HG03097 (cell line): ENCODE measurements at regions not wholly inside any gene's neighbourhood (a gene's known extent, or its start where the extent isn't known, plus 50 kb on each side); places are given as distances from the start of the nearest gene placed in this dataset.
"Not testable (repeated sequence)": the region's sequence is repeated elsewhere in the genome, so short reads cannot be mapped to it uniquely, and the experiment has no call there.

ENCODE experiments used
- ATAC-seq: cut with Tn5 transposase; IDR thresholded peaks from one replicate; pipeline ENCODE4 v1.9.1; 2021; ENCODE audit not compliant: unreplicated experiment, low FRiP score

- no peak for ATAC-seq
Observed at GRCh38 chr6:92962846-92963245, 456.5 kb downstream of the EPHA7 start.

- not testable (repeated sequence) for ATAC-seq
Observed at GRCh38 chr6:92952111-92952510, 467.2 kb downstream of the EPHA7 start.

- no peak for ATAC-seq
Observed at GRCh38 chr6:92945799-92946198, 473.6 kb downstream of the EPHA7 start.

GRCh38 chr6:92944132-92944531, 475.2 kb downstream of the EPHA7 start:
- no peak for ATAC-seq

GRCh38 chr6:92942549-92942948, 476.8 kb downstream of the EPHA7 start:
- no peak for ATAC-seq

GRCh38 chr6:92934625-92935024, 484.7 kb downstream of the EPHA7 start:
- ATAC-seq: no peak

GRCh38 chr6:92930171-92930570, 489.2 kb downstream of the EPHA7 start:
- no peak for ATAC-seq

GRCh38 chr6:92922216-92922806, 497.0 kb downstream of the EPHA7 start:
- no peak for ATAC-seq

- no peak for ATAC-seq
Observed at GRCh38 chr6:92915466-92915865, 503.9 kb downstream of the EPHA7 start.

GRCh38 chr6:92911301-92911700, 508.1 kb downstream of the EPHA7 start:
- no peak for ATAC-seq

GRCh38 chr6:92910646-92911045, 508.7 kb downstream of the EPHA7 start:
- ATAC-seq: no peak

GRCh38 chr6:92906385-92906784, 513.0 kb downstream of the EPHA7 start:
- ATAC-seq: no peak

GRCh38 chr6:92893741-92894140, 525.6 kb downstream of the EPHA7 start:
- no peak for ATAC-seq

GRCh38 chr6:92892626-92893170, 526.7 kb downstream of the EPHA7 start:
- ATAC-seq: no peak

- ATAC-seq: no peak
Observed at GRCh38 chr6:92888316-92888715, 531.0 kb downstream of the EPHA7 start.

- no peak for ATAC-seq
Observed at GRCh38 chr6:92887871-92888270, 531.5 kb downstream of the EPHA7 start.

- no peak for ATAC-seq
Observed at GRCh38 chr6:92879526-92879925, 539.8 kb downstream of the EPHA7 start.

GRCh38 chr6:92864966-92865555, 554.3 kb downstream of the EPHA7 start:
- ATAC-seq: no peak

- no peak for ATAC-seq
Observed at GRCh38 chr6:92849636-92850035, 569.7 kb downstream of the EPHA7 start.

- ATAC-seq: no peak
Observed at GRCh38 chr6:92848901-92849300, 570.5 kb downstream of the EPHA7 start.

GRCh38 chr6:92848459-92848858, 570.9 kb downstream of the EPHA7 start:
- ATAC-seq: no peak

- no peak for ATAC-seq
Observed at GRCh38 chr6:92847988-92848387, 571.4 kb downstream of the EPHA7 start.
